Heart right ventricle (tissue), 16 donors: ENCODE measurements at regions not wholly inside any gene's neighbourhood (a gene's known extent, or its start where the extent isn't known, plus 50 kb on each side); places are given as distances from the start of the nearest gene placed in this dataset.

Source experiments
- ATAC-seq, 8 donors: fragments of 200-7000 bp; cut with Tn5 transposase; one replicate each; pipeline ENCODE4 v1.9.1; 2020; ENCODE audit warnings: mild to moderate bottlenecking in 8 of 8, moderate library complexity in 8 of 8, moderate number of reproducible peaks in 1 of 8
- DNase-seq, 2 donors: peaks; one replicate each; pipeline ENCODE4 v3.0.0-alpha.2; 2020
- H3K27ac ChIP-seq, 10 donors: fragments of 200-600 bp; sonication (generic) in 2 of 10; one replicate each; pipeline versions ENCODE4 v1.5.0 to v1.8.0; 2020 to 2022; ENCODE audit warnings: mild to moderate bottlenecking in 3 of 10
- H3K27me3 ChIP-seq, 7 donors: fragments of 200-600 bp; one replicate each; pipeline ENCODE4 v1.8.0; 2021 to 2022; ENCODE audit warnings: mild to moderate bottlenecking in 2 of 7
- H3K36me3 ChIP-seq, 9 donors: fragments of 200-600 bp; sonication (generic) in 1 of 9; one replicate each; pipeline versions ENCODE4 v1.5.0 to v1.8.0; 2020 to 2022; ENCODE audit warnings: mild to moderate bottlenecking in 2 of 9
- H3K4me1 ChIP-seq, 9 donors: fragments of 200-600 bp; sonication (generic) in 1 of 9; one replicate each; pipeline versions ENCODE4 v1.5.0 to v1.8.0; 2020 to 2022; ENCODE audit warnings: mild to moderate bottlenecking in 4 of 9
- H3K4me3 ChIP-seq, 10 donors: fragments of 200-600 bp; sonication (generic) in 2 of 10; one replicate each; pipeline versions ENCODE4 v1.5.0 to v1.8.0; 2020 to 2022; ENCODE audit warnings: mild to moderate bottlenecking in 7 of 10, moderate library complexity in 2 of 10
- H3K9me3 ChIP-seq, 11 donors: fragments of 200-600 bp in 10 of 11; sonication (generic) in 2 of 11; one replicate each; pipeline versions ENCODE4 v1.5.0 to v1.8.0; 2013 to 2022; ENCODE audit warnings: mild to moderate bottlenecking in 2 of 11, control low read depth in 1 of 11, moderate library complexity in 1 of 11
- WGBS, 2 donors: extraction: QIAGEN DNeasy Blood & Tissue Kit; methylation state at CpG; one replicate each; pipeline ENCODE4 v1.1.7; 2013; ENCODE audit warnings: inconsistent platforms in 1 of 2; 5-methylcytosine and 5-hydroxymethylcytosine counted together
- intact Hi-C, 10 donors: fragments of 100-400 bp; cut with DNase I; formaldehyde crosslinking; loops; one replicate each; pipeline versions ENCODE4 v1.11.1 to v1.14.2; 2022
- TF ChIP-seq, protein P1 (sequence below), 9 donors: fragments of 200-600 bp; sonication (generic) in 2 of 9; IDR thresholded peaks; one replicate each; pipeline versions ENCODE4 v1.5.0 to v1.8.0; 2021 to 2022; ENCODE audit warnings: antibody characterized with exemption in 9 of 9, mild to moderate bottlenecking in 5 of 9, moderate library complexity in 1 of 9
- donor health status: Arrhythmogenic right ventricular cardiomyopathy.
- donor health status: ischemic (EF 13 %, LVEDD 7.1; RV severe dilation, severe dysfunction).
- donor health status: healthy with polysubstance abuse.
- donor health status: DM: no; HTN: yes; CAD: no.
- donor health status: DM: no; HTN: no; CAD: no.
- donor health status: ischemic (EF 25% LVEDD 6.9; RV normal size, moderate dysfunction).
- donor health status: ischemic (EF 25% LVEDD 5.7; RV mildly dilated, moderate dysfunction).
- donor health status: healthy.
- donor health status: DM: yes; HTN: yes; CAD: no.
- donor health status: Ischemic cardiomyopathy.
- donor health status: ischemic (EF 35%, LVEDD 5.7; RV mildly dilated, moderate dysfunction).
- donor health status: nonischemic (EF 11% LVEDD 7.7; RV severe dilation, severe dysfunction).
- donor health status: DM: yes; HTN: yes; CAD: no.
- donor health status: PGD.
- donor health status: ischemic (EF 29% LVEDD 5.4; RV normal size, mild dysfunction).
- donor health status: nonischemic (EF 23%, LVEDD 6.1; RV moderate dilation, normal function).

DNA sequence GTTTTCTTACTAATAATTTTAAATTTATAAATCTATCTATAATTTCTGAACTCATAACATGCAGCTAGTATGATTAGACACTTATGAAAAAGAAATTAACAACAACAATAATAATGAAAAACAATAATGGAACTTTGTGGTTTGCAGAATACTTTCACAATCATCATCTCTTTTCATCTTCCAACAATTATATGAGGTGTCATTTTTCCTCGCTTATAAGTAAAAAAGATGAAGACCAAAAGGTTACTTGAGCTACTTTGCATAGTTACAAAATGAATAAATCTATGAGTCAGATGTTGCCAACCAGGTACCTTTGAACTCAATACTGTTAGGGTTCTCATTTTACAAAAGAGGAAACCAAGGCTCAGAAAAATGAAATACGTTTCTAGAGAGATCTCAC, 98.5 kb upstream of the ELOVL6 start:
- 79 to 87% methylated on average over 2 of the region's 2 CpGs for WGBS, 2 donors
- H3K27ac ChIP-seq: no peak overlapping the region
- intact Hi-C loops: no loop called here
- no peaks in the 10 kb centered on the region for H3K9me3 ChIP-seq
- no peak for DNase-seq
- H3K4me1 ChIP-seq: no peaks in the 10 kb centered on the region
- no peak for ATAC-seq
- H3K36me3 ChIP-seq: no peaks in the 10 kb centered on the region
- peaks cover 0 to 9% (median 0%) of the 10 kb centered on the region in 7 donors for H3K27me3 ChIP-seq
- TF ChIP-seq, protein P1, sequence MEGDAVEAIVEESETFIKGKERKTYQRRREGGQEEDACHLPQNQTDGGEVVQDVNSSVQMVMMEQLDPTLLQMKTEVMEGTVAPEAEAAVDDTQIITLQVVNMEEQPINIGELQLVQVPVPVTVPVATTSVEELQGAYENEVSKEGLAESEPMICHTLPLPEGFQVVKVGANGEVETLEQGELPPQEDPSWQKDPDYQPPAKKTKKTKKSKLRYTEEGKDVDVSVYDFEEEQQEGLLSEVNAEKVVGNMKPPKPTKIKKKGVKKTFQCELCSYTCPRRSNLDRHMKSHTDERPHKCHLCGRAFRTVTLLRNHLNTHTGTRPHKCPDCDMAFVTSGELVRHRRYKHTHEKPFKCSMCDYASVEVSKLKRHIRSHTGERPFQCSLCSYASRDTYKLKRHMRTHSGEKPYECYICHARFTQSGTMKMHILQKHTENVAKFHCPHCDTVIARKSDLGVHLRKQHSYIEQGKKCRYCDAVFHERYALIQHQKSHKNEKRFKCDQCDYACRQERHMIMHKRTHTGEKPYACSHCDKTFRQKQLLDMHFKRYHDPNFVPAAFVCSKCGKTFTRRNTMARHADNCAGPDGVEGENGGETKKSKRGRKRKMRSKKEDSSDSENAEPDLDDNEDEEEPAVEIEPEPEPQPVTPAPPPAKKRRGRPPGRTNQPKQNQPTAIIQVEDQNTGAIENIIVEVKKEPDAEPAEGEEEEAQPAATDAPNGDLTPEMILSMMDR (IDR thresholded peaks at IDR 0.05): no peak
- H3K4me3 ChIP-seq: no peak overlapping the region

DNA sequence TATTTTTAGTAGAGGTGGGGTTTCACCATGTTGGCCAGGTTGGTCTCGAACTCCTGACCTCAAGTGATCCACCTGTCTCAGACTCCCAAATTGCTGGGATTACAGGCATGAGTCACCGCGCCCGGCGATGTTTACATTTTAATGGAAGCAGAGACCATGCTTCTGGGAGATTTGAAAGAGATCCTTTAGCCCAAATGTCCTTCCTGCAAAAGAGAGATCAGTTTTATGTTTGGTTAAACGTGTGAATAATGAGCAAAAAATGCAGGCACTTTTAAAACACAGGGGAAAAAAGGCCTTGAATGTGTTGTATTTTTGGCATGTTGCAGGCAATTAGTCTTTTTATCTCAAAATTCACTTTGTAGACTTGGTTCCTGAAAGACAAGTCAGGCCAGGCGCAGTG, 95.8 kb upstream of the ELOVL6 start:
- TF ChIP-seq, protein P1 (IDR thresholded peaks at IDR 0.05): no peak
- Histone ChIP-seq H3K27me3 (peaks cover 0 to 10% (median 3%) of the 10 kb centered on the region in 7 donors), H3K4me1 (no peaks in the 10 kb centered on the region), H3K36me3 (no peaks in the 10 kb centered on the region), H3K27ac (no peak overlapping the region), H3K9me3 (no peaks in the 10 kb centered on the region), H3K4me3 (no peak overlapping the region)
- 77 to 81% methylated on average over 7 of the region's 7 CpGs for WGBS, 2 donors
- DNase-seq (no peak), ATAC-seq (no peak)
- intact Hi-C loops: no loop called here

DNA sequence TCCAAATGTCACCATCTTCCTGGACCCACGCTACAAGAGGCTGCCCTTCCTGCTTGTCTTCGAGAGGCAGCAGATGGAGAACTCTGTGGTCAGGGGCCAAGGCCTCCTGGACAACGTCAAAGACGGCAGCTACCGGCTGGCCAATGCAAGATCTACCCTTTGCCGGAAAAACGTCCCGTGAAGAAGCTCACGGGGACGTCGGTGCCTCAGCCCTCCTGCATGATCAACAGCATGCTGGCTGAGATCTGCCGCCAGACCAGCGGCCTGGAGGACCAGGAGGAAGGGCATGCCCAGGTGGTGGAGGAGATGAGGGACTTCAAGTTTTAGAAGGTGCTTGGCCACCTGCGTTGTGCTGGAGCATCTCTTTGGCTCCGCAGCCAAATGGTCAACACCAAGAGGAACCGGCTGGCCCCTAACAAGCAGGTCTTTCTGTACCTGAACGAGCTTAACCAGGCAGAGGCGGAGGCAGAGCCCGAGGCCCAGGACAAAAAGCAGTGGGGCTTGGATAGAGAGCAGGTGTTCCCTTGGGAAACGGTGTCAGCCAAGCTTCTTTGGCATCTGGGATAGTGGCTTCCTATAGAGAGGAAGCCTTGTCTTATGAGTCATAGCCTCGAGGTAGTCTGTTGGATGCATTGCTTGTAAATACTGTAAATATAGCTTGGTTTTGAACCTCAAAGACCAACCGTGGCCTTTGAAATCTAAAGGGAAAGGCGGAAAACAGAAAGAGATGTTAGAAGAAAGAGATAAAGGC, 94.8 kb upstream of the ELOVL6 start:
- intact Hi-C loops: no loop called here
- no peaks in the 10 kb centered on the region for H3K9me3 ChIP-seq
- 90 to 94% methylated on average over 23 of the region's 23 CpGs for WGBS, 2 donors
- no peaks in the 10 kb centered on the region for H3K36me3 ChIP-seq
- H3K4me1 ChIP-seq: no peaks in the 10 kb centered on the region
- H3K27ac ChIP-seq: no peak overlapping the region
- no peak for ATAC-seq
- H3K4me3 ChIP-seq: no peak overlapping the region
- DNase-seq: no peak
- H3K27me3 ChIP-seq: peaks cover 0 to 10% (median 3%) of the 10 kb centered on the region in 7 donors
- TF ChIP-seq, protein P1 (IDR thresholded peaks at IDR 0.05): no peak

DNA sequence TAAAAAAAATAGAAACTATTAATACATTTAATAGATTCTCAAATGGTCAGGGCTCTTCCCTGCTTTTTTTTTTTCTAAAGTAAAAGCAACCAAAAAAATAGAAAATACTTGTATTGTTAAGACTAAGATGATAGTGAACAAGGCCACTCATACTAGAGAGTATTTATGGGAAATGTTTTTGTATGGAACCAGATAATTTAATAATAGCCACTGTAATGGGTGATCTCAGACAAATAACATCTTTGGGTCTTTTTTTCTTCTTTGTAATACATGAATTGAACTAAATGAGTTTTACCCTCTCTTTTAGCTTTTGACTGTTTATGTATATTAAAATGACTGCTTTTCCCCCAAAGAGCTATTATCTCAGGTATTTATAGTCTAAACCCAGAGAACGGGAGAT, 92.1 kb upstream of the ELOVL6 start:
- H3K36me3 ChIP-seq: no peaks in the 10 kb centered on the region
- no peak overlapping the region for H3K4me3 ChIP-seq
- peaks cover 0 to 10% (median 3%) of the 10 kb centered on the region in 7 donors for H3K27me3 ChIP-seq
- DNase-seq (no peak), ATAC-seq (no peak)
- TF ChIP-seq, protein P1 (IDR thresholded peaks at IDR 0.05): no peak
- 66 to 67% methylated on average over 1 of the region's 1 CpG for WGBS, 2 donors
- H3K9me3 ChIP-seq: no peaks in the 10 kb centered on the region
- H3K27ac ChIP-seq: no peak overlapping the region
- intact Hi-C loops: no loop called here
- no peaks in the 10 kb centered on the region for H3K4me1 ChIP-seq
